ENCODE measurements at regions not wholly inside any gene's neighbourhood (a gene's known extent, or its start where the extent isn't known, plus 50 kb on each side); places are given as distances from the start of the nearest gene placed in this dataset.
"Not testable (repeated sequence)": the region's sequence is repeated elsewhere in the genome, so short reads cannot be mapped to it uniquely, and the experiment has no call there.

- DNase-seq (ENCODE audit: low read depth in 2 of 3, low spot score in 2 of 3), result no peak
Measured at GRCh38 chr5:42989190-42989589, 50.9 kb downstream of the ANXA2R start.

- peak in 1 of 3 donors; percentile 36 for DNase-seq (ENCODE audit: low read depth in 2 of 3, low spot score in 2 of 3)
Measured at GRCh38 chr5:42988568-42988967, 51.6 kb downstream of the ANXA2R start.

GRCh38 chr5:42985129-42986037 lies 54.7 kb downstream of the ANXA2R start:
- DNase-seq (ENCODE audit: low read depth in 2 of 3, low spot score in 2 of 3), result no peak

- DNase-seq (ENCODE audit: low read depth in 2 of 3, low spot score in 2 of 3), result no peak
Measured at GRCh38 chr5:42984307-42984706, 55.8 kb downstream of the ANXA2R start.

- DNase-seq (ENCODE audit: low read depth in 2 of 3, low spot score in 2 of 3), result no peak
Measured at GRCh38 chr5:42982107-42982622, 58.0 kb downstream of the ANXA2R start.

GRCh38 chr5:42981417-42982106 lies 58.6 kb downstream of the ANXA2R start:
- DNase-seq (ENCODE audit: low read depth in 2 of 3, low spot score in 2 of 3), result not testable (repeated sequence)

- DNase-seq (ENCODE audit: low read depth in 2 of 3, low spot score in 2 of 3), result not testable (repeated sequence)
Measured at GRCh38 chr5:42981015-42981414, 59.1 kb downstream of the ANXA2R start.

- not testable (repeated sequence) for DNase-seq (ENCODE audit: low read depth in 2 of 3, low spot score in 2 of 3)
Measured at GRCh38 chr5:42980391-42980790, 59.7 kb downstream of the ANXA2R start.

GRCh38 chr5:42979242-42979641 lies 60.9 kb downstream of the ANXA2R start:
- not testable (repeated sequence) for DNase-seq (ENCODE audit: low read depth in 2 of 3, low spot score in 2 of 3)

GRCh38 chr5:42974536-42974935 lies 65.6 kb downstream of the ANXA2R start:
- DNase-seq (ENCODE audit: low read depth in 2 of 3, low spot score in 2 of 3), result no peak

- no peak for DNase-seq (ENCODE audit: low read depth in 2 of 3, low spot score in 2 of 3)
Measured at GRCh38 chr5:42970636-42971559, 69.2 kb downstream of the ANXA2R start.

GRCh38 chr5:42965934-42966333 lies 74.2 kb downstream of the ANXA2R start:
- no peak for DNase-seq (ENCODE audit: low read depth in 2 of 3, low spot score in 2 of 3)

- DNase-seq (ENCODE audit: low read depth in 2 of 3, low spot score in 2 of 3), result no peak
Measured at GRCh38 chr5:42963412-42963811, 76.7 kb downstream of the ANXA2R start.

- DNase-seq (ENCODE audit: low read depth in 2 of 3, low spot score in 2 of 3), result no peak
Measured at GRCh38 chr5:42962124-42962523, 78.0 kb downstream of the ANXA2R start.

- no peak for DNase-seq (ENCODE audit: low read depth in 2 of 3, low spot score in 2 of 3)
Measured at GRCh38 chr5:42960506-42960905, 79.6 kb downstream of the ANXA2R start.

- DNase-seq (ENCODE audit: low read depth in 2 of 3, low spot score in 2 of 3), result peak in 1 of 3 donors; percentile 24
Measured at GRCh38 chr5:42956551-42956950, 83.6 kb downstream of the ANXA2R start.

GRCh38 chr5:42953041-42953440 lies 87.1 kb downstream of the ANXA2R start:
- no peak for DNase-seq (ENCODE audit: low read depth in 2 of 3, low spot score in 2 of 3)

GRCh38 chr5:42952578-42952974 lies 87.5 kb downstream of the ANXA2R start:
- no peak for DNase-seq (ENCODE audit: low read depth in 2 of 3, low spot score in 2 of 3)

GRCh38 chr5:42951293-42951840 lies 88.8 kb downstream of the ANXA2R start:
- peak; percentile 73 to 85 (median 74) for DNase-seq (ENCODE audit: low read depth in 2 of 3, low spot score in 2 of 3)

Data from hematopoietic multipotent progenitor cell (in vitro differentiated cells).